GM10266 (cell line): ENCODE measurements at regions not wholly inside any gene's neighbourhood (a gene's known extent, or its start where the extent isn't known, plus 50 kb on each side); places are given as distances from the start of the nearest gene placed in this dataset.

ENCODE experiments used
- DNase-seq: peaks from one replicate; pipeline ENCODE4 v3.0.0; 2012; ENCODE audit errors: extremely low spot score
- CTCF ChIP-seq: IDR thresholded peaks from 2 replicates; pipeline ENCODE4 v1.5.1; 2012; ENCODE audit warnings: mild to moderate bottlenecking, low read depth; ENCODE audit not compliant: control insufficient read depth, insufficient read depth; ENCODE audit errors: missing control alignments

GRCh38 chr9:129523943-129524581 lies 96.8 kb downstream of the C9orf50 start:
- no peak for TF ChIP-seq CTCF
- no peak for DNase-seq

- no peak for TF ChIP-seq CTCF
- DNase-seq: no peak
Observed at GRCh38 chr9:129522351-129522750, 98.5 kb downstream of the C9orf50 start.

- TF ChIP-seq CTCF: no peak
- DNase-seq: no peak
Observed at GRCh38 chr9:129520082-129520481, 100.8 kb downstream of the C9orf50 start.

- no peak for DNase-seq
- no peak for TF ChIP-seq CTCF
Observed at GRCh38 chr9:129518074-129518473, 102.8 kb downstream of the C9orf50 start.

GRCh38 chr9:129517006-129517405 lies 103.9 kb downstream of the C9orf50 start:
- no peak for DNase-seq
- TF ChIP-seq CTCF: no peak

GRCh38 chr9:129514891-129515290 lies 106.0 kb downstream of the C9orf50 start:
- DNase-seq: no peak
- TF ChIP-seq CTCF: no peak

GRCh38 chr9:129514497-129514867 lies 106.4 kb downstream of the C9orf50 start:
- no peak for DNase-seq
- TF ChIP-seq CTCF: no peak
